A673 (cell line): ENCODE measurements at regions not wholly inside any gene's neighbourhood (a gene's known extent, or its start where the extent isn't known, plus 50 kb on each side); places are given as distances from the start of the nearest gene placed in this dataset.

Source experiments
- BruUV-seq: library from RNA; stranded (reverse); fragments of 400-500 nt; replicated peaks from 2 replicates; lab custom pipeline; 2021; lab: Mats Ljungman, UMichigan
- CTCF ChIA-PET: fragments of 300-600 bp; sonication (Branson Sonifier 250); formaldehyde crosslinking; loops from one replicate; lab custom pipeline; 2022; ENCODE audit warnings: antibody characterized with exemption; lab: Charles Lee
- POLR2A ChIA-PET: fragments of 300-600 bp; sonication (Branson Sonifier 250); formaldehyde crosslinking; loops from one replicate; lab custom pipeline; 2022; ENCODE audit warnings: antibody characterized with exemption; ENCODE audit not compliant: low non-redundant PET; lab: Charles Lee
- DNase-seq: peaks from one replicate; pipeline ENCODE4 v3.0.0-alpha.2; 2015; ENCODE audit warnings: low spot score
- H3K27ac ChIP-seq: fragments of 200-600 bp; sonication (generic); 2 replicates; pipeline ENCODE4 v1.5.1; 2016; ENCODE audit warnings: mixed run types, low read depth, mild to moderate bottlenecking, mixed read lengths, antibody characterized with exemption, low read length; ENCODE audit not compliant: poor library complexity, severe bottlenecking
- H3K27me3 ChIP-seq: fragments of 200-600 bp; sonication (generic); replicated peaks from 2 replicates; pipeline ENCODE4 v1.6.1; 2017; ENCODE audit warnings: mixed run types, low read depth, mild to moderate bottlenecking, mixed read lengths, antibody characterized with exemption, low read length; ENCODE audit not compliant: insufficient read depth, poor library complexity
- H3K36me3 ChIP-seq: fragments of 200-600 bp; sonication (generic); 2 replicates; pipeline ENCODE4 v1.6.1; 2016; ENCODE audit warnings: mixed run types, mild to moderate bottlenecking, mixed read lengths, antibody characterized with exemption, low read length; ENCODE audit not compliant: insufficient read depth, poor library complexity, severe bottlenecking
- H3K4me1 ChIP-seq: fragments of 200-600 bp; sonication (generic); 2 replicates; pipeline ENCODE4 v1.6.1; 2017; ENCODE audit warnings: mixed run types, mild to moderate bottlenecking, mixed read lengths, antibody characterized with exemption, low read length; ENCODE audit not compliant: insufficient read depth, poor library complexity, severe bottlenecking
- H3K4me3 ChIP-seq: fragments of 200-600 bp; sonication (generic); 2 replicates; pipeline ENCODE4 v1.5.1; 2016; ENCODE audit warnings: low read depth, mixed run types, mild to moderate bottlenecking, mixed read lengths, low read length; ENCODE audit not compliant: poor library complexity, severe bottlenecking
- H3K9me3 ChIP-seq: fragments of 200-600 bp; sonication (generic); 2 replicates; pipeline ENCODE4 v1.6.1; 2016; ENCODE audit warnings: mixed run types, low read depth, mild to moderate bottlenecking, mixed read lengths, antibody characterized with exemption, low read length; ENCODE audit not compliant: poor library complexity, severe bottlenecking
- EZH2 ChIP-seq: fragments of 200-600 bp; sonication (generic); IDR thresholded peaks from 2 replicates; pipeline ENCODE4 v1.6.1; 2017; ENCODE audit warnings: borderline replicate concordance, low read depth, mild to moderate bottlenecking, mixed read lengths, antibody characterized with exemption, low read length; ENCODE audit not compliant: poor library complexity, severe bottlenecking
- intact Hi-C: fragments of 100-400 bp; cut with micrococcal nuclease; formaldehyde crosslinking; loops from one replicate; pipeline ENCODE4 v1.10.0; 2022; ENCODE audit not compliant: unreplicated experiment
- TF ChIP-seq, protein P1 (sequence below): fragments of 300-800, 200-600 bp; sonication (generic); conservative IDR thresholded peaks from 2 replicates; pipeline ENCODE4 v1.5.1; 2017; ENCODE audit warnings: low read depth, mild to moderate bottlenecking, antibody characterized with exemption, low read length, moderate library complexity, mixed read lengths

DNA sequence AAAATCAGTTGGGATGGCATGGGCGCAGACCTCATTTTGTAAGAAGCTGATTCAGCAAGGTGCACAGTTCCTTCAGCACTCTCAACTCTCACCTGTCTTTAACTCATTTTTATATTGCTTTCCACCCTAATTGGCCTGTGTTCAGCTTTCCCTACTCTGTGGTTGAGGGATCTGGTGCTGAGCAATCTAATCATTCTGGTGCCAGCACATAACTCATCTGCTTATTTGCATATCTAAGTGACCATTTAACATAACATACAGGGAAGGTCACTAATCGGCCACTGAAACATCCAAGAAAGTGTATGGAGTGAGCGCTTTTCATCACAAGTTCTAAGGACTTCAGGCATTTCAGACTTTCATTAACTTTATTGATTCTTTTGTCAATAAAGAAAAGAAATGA lies 303.4 kb upstream of the ROPN1 start:
- Histone ChIP-seq H3K27me3 (no peaks in the 10 kb centered on the region), H3K4me3 (no peak overlapping the region), H3K4me1 (peaks cover 4% of the 10 kb centered on the region), H3K9me3 (no peaks in the 10 kb centered on the region), H3K27ac (no peak overlapping the region), H3K36me3 (no peaks in the 10 kb centered on the region)
- no TSS peak for BruUV-seq
- ChIA-PET POLR2A (no interaction called here), CTCF (no interaction called here)
- no peak for DNase-seq
- no peak for TF ChIP-seq EZH2
- TF ChIP-seq, protein P1, sequence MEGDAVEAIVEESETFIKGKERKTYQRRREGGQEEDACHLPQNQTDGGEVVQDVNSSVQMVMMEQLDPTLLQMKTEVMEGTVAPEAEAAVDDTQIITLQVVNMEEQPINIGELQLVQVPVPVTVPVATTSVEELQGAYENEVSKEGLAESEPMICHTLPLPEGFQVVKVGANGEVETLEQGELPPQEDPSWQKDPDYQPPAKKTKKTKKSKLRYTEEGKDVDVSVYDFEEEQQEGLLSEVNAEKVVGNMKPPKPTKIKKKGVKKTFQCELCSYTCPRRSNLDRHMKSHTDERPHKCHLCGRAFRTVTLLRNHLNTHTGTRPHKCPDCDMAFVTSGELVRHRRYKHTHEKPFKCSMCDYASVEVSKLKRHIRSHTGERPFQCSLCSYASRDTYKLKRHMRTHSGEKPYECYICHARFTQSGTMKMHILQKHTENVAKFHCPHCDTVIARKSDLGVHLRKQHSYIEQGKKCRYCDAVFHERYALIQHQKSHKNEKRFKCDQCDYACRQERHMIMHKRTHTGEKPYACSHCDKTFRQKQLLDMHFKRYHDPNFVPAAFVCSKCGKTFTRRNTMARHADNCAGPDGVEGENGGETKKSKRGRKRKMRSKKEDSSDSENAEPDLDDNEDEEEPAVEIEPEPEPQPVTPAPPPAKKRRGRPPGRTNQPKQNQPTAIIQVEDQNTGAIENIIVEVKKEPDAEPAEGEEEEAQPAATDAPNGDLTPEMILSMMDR = no peak
- intact Hi-C loops = no loop called here

DNA sequence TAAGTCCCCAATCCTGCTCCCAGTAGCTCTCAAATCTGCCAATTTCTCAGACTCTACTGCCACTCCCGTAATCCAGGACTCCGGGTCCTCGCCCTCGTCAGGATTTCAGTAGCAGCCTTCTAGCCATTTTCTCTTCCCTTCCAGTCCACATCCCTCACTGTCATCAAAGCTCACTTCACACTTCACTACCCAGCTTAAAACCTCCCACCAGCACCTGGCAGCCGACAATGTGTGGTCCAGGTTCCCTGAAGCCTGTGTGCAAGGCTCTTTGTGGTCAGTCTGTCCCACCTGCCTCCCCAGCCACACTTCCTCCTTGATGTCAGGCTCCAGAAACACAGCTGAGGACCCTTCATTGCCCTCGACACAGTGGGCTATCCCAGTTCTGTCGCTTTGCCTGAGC lies 304.5 kb upstream of the ROPN1 start:
- intact Hi-C loops = no loop called here
- Histone ChIP-seq H3K27ac (no peak overlapping the region), H3K36me3 (no peaks in the 10 kb centered on the region), H3K4me3 (no peak overlapping the region), H3K9me3 (no peaks in the 10 kb centered on the region), H3K4me1 (peaks cover 4% of the 10 kb centered on the region), H3K27me3 (no peaks in the 10 kb centered on the region)
- POLR2A ChIA-PET = interaction anchor here (0.6 kb wide), 1 partner anchor 493 kb away, joined by 3 read pairs; no protein-coding TSS in a partner anchor
- BruUV-seq = no TSS peak
- no peak for TF ChIP-seq EZH2
- TF ChIP-seq, protein P1 = no peak
- DNase-seq = no peak
- CTCF ChIA-PET = no interaction called here

DNA sequence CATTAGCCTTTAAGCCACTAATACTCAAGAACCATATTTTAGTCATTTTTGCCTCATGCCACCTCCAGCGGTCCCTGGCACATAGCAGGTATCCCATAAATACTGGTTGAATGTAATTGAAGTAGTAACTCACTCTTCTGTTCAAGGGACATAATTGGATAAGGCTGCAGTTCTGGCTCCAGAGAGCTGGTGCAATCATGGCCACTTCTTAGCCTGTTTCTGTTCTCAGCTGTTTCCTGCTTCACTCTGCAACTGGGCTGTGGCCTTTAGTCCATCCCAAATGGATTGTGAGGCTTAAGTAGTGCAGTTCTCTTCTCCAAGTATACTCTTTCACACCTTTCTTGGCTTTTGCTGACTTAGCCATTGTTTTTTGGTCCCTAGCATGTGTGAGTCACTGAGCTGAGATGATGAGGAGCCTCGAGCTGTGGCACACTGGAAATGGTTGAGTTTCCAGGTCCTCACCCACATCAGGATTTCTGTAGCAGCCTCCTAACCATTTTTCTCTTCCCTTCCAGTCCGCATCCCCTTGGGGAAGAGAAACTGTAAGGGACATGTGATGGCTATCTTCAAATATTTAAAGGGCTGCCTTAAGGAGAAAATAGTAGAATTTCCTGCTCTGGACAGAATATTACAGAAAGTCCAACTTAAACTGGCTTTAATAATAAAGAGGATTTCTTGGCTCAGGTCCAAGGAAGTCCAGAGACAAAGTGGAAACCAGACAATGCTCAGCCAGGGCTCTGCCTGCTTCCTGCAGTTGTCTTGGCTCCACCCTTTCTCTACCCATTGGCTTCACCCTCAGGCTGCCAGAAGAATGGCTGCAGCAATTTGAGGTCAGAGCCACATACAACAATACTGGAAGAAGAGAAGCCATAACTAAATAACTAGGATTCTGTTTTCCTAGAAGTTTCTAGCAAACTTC lies 305.4 kb upstream of the ROPN1 start:
- intact Hi-C loops = no loop called here
- BruUV-seq = no TSS peak
- CTCF ChIA-PET = no interaction called here

More for the DNA sequence above, 305.4 kb upstream of the ROPN1 start:
- peak; percentile 15 for DNase-seq
- Histone ChIP-seq H3K27ac (no peak overlapping the region), H3K4me1 (peaks cover 4% of the 10 kb centered on the region), H3K4me3 (no peak overlapping the region), H3K36me3 (no peaks in the 10 kb centered on the region), H3K27me3 (no peaks in the 10 kb centered on the region), H3K9me3 (no peaks in the 10 kb centered on the region)
- TF ChIP-seq, protein P1 = no peak
- no peak for TF ChIP-seq EZH2
- POLR2A ChIA-PET = interaction anchor here (0.6 kb wide), 1 partner anchor 494 kb away, joined by 3 read pairs; no protein-coding TSS in a partner anchor
